Tongue (tissue), 1 donor: ENCODE measurements at regions not wholly inside any gene's neighbourhood (a gene's known extent, or its start where the extent isn't known, plus 50 kb on each side); places are given as distances from the start of the nearest gene placed in this dataset.

Experiments
- DNase-seq: peaks from one replicate; pipeline ENCODE4 v3.0.0-alpha.2; 2015

- no peak for DNase-seq
Measured at GRCh38 chr10:111993872-111994426, 189.6 kb downstream of the GPAM start.

- no peak for DNase-seq
Measured at GRCh38 chr10:111996103-111996502, 187.5 kb downstream of the GPAM start.

GRCh38 chr10:111998728-111999127, 184.8 kb downstream of the GPAM start:
- no peak for DNase-seq

DNA sequence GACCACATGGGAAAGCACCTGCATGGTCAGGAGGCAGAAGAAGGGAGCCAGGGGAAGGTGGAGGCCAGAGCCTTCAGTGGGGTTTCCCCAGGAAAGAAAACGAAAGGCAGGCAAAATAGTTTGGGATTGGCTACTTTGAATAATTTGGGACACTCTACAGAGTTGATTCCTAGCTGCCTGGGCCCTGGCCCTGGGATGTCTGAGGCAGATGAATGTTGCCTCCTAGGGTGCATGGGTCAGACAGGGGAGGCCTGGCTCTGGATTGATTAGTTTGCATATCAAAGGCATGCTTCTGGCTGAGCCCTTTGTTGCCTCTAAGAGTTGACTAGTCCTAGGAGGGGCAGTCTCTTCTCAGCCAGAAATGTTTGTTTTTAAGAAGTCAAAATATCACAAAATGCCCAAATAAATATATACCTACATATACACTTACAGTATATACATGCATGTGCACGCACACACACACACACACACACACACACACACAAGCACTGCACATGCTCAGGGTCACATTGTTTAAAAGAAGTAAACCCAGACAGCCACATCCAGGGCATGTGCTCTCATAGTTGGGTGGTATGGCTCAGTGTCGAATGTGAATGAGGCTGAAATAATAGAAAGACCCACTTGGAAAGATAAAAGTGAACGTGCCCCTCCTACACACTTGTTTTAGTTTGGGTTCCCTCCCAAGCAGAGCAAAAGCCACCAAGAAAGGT, 184.2 kb downstream of the GPAM start:
- DNase-seq, result no peak

- no peak for DNase-seq
Measured at GRCh38 chr10:111999915-112000302, 183.7 kb downstream of the GPAM start.

DNA sequence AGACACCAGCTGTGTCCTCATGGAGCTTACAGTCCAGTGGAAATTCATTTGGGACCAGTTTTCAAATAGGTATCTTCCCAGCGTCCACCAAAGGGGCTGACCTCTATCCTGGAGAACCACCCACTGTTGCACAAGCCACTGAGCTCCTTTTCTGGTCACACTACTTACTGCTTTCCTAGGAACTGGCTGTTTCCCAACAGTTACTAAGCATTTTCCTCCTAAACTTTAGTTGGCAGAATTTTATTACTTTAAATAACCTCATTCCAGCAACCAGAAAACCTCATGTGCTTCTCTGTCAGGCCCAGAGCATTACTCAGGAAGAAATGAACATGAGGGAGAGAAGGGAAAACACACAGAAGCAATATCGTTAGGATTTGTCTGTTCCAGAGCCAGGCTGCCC, 183.1 kb downstream of the GPAM start:
- peak; percentile 31 for DNase-seq

GRCh38 chr10:112002206-112002605, 181.4 kb downstream of the GPAM start:
- DNase-seq, result no peak

GRCh38 chr10:112004075-112004474, 179.5 kb downstream of the GPAM start:
- DNase-seq, result no peak

- DNase-seq, result no peak
Measured at GRCh38 chr10:112005044-112005443, 178.5 kb downstream of the GPAM start.

GRCh38 chr10:112006407-112006806, 177.2 kb downstream of the GPAM start:
- no peak for DNase-seq

DNA sequence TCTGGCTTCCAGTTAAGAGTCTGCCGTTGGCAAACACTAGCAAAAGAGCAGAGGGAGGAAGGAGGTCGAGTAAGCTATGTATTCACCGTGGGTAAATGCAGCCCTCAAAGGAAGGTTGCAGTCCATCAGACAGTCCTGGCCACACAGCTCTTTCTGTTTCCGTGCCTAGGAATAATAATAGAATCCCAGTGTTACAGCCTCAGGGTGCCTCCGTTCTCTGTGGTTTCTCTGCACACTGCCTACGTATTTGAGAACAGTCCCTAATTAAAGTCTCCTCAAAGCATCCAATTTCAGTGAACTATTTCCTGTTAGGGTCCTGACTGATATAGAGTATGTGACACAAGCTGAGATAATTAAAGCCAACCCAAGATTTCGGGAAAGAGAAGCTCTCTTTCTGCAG, 176.7 kb downstream of the GPAM start:
- no peak for DNase-seq

- no peak for DNase-seq
Measured at GRCh38 chr10:112022196-112022595, 161.4 kb downstream of the GPAM start.

- DNase-seq, result no peak
Measured at GRCh38 chr10:112024079-112024478, 159.5 kb downstream of the GPAM start.

- DNase-seq, result no peak
Measured at GRCh38 chr10:112025228-112025627, 158.3 kb downstream of the GPAM start.

- no peak for DNase-seq
Measured at GRCh38 chr10:112026438-112026837, 157.1 kb downstream of the GPAM start.

DNA sequence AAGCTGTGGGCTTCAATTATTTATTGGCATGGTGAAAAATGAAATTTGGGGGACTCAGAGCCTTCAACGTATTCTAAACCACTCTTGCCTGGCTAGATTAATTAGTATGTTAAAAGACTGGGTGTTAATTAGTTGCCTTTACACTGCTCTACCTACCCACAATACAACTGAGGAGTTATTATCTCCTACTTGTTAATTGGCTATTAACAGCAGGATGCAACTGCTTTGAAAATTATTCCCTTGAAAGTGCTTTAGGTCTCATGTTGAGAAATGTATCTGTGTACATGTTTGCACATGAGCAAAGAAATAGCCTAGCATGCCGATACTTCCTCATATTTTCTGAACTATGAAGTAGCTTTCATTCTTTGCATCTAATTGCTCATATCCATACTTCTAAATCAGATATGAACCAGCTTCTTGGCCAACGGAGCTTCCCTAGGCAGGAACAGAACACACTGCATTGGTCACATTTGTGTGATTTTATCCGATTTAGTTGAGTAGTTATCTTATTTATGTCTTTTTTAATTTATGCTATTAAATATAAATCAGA, 155.8 kb downstream of the GPAM start:
- DNase-seq, result no peak

DNA sequence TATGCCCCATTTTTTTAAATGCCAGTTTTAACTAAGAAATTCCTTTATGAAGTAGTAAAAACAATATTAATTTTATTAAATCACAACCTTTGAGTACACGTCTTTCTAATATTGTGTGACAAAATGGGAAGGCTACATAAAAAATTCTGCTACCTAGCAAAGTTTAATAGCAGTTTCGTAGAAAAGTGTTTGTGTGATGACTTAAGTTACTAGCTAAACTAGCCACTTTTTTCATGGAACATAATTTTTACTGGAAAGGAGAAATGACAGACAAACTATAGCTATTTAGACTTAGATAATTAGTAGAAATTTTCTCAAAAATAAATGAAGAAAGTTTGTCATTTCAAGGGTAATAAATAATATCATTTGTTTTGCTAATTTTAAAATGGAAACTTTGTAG, 153.1 kb downstream of the GPAM start:
- DNase-seq, result no peak

DNA sequence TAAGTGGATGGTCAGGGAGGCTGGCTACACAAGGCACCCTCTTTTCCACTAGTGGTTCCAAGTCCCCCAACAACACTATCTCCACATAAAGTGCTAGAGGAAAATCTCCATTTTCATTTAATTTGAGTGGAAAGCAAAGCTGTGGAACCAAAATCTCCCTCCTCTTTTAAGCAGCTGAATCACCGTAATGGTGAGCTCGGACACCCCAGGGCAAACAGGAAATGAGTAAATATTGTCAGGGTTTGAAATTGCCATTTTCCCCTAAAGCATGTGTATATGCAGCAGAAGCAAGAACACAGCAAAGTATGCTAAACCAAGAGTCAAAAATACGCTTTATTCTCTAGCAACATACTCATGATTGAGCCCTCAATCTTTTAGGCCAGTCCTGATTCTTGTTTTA, 143.7 kb downstream of the GPAM start:
- DNase-seq, result no peak

DNA sequence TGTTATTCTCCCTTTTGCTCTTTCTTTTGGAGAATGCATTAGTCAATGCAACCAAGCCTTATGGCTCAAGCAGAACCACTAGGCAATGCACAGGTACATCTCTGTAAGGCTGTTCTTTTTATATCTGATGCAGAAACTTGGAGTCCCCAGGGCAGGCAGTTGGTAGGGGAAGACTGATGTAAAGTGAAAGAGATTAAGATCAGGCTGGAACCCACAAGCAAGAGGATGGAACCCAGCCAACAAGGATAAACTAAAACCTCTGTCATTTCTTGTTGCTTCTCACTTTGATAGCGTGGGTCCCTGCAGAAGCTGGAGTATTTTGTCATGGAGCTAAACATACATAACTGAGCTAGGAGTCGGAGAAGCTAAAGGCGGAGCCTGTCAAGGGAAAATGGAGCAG, 142.9 kb downstream of the GPAM start:
- no peak for DNase-seq

DNA sequence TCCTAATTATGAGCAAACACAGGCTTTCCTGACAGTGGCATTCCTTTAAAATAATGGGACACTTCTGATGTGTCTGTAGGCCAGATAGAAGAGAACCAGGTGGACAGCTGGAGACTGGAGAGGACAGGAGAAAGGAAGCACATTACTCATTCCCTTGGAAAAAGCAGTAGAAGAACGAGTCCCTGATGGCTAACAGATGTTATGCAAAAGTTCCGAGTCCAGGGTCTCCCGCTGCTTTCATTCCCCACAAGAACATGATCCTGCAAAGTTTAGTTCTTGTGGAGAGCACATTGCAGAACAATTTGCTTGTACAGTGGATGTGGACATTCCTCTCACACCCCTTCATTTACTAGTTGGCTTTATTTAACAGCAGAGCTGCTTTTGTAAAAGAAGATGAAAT, 137.6 kb downstream of the GPAM start:
- peak; percentile 65 for DNase-seq

- DNase-seq, result no peak
Measured at GRCh38 chr10:112047674-112048073, 135.9 kb downstream of the GPAM start.

- DNase-seq, result no peak
Measured at GRCh38 chr10:112052166-112052565, 131.4 kb downstream of the GPAM start.

DNA sequence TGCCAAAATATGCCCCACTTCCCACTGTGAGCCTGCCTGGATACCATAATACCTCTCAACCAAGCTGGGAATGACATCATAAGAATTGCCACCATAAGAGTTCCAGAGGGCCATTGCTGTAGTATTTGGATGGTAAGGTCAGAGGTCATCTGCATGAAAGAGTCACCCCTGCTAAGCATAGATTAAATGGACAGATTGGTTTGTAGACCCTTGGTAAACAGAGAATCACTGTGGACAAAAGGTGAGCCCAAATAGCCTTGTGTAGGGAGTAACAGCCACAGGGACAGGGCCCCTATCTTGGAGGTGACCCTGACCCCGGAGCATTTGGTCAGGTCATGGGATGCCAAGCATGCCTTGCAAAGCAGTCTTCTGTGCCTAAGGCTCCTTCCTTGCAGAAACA, 129.7 kb downstream of the GPAM start:
- DNase-seq, result no peak

DNA sequence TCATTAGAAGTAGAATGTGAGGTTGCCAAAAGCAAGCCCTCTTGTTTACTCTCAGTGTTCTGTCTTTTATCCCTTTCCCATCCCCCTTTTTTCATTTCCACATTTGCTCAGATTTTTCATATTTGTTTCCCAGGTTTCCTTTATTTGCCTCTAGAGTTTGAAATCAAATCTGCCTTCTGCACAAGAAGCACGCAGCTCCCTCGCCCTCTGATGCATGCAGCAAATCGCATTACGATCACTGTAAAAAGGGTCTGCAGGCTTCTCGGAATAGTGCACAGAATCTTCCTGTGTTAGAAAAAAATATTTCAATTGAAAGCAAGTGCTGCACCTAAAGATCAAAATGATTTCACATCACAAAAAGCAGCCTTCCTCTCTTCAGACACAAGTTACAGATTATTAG, 129.0 kb downstream of the GPAM start:
- no peak for DNase-seq
